SK-N-SH (cell line): ENCODE measurements at regions not wholly inside any gene's neighbourhood (a gene's known extent, or its start where the extent isn't known, plus 50 kb on each side); places are given as distances from the start of the nearest gene placed in this dataset.

ENCODE experiments used
- CTCF ChIA-PET: fragments of 300-600, 350-600 bp; formaldehyde crosslinking; extraction: SDS; loops from one replicate; lab custom pipeline; 2021; lab: Yijun Ruan, JAX
- POLR2A ChIA-PET: fragments of 350-600 bp; sonication (Branson Sonifier 250); formaldehyde crosslinking; extraction: SDS; loops from one replicate; lab custom pipeline; 2020; ENCODE audit warnings: antibody characterized with exemption, inconsistent platforms; lab: Yijun Ruan, JAX
- DNase-seq: peaks from one replicate; pipeline ENCODE4 v3.0.0; 2012
- H2AFZ ChIP-seq: fragments of 200-600 bp; sonication (generic); 2 replicates; pipeline ENCODE4 v1.8.1; 2016; ENCODE audit warnings: antibody characterized with exemption, mild to moderate bottlenecking, low read depth
- H3F3A ChIP-seq: fragments of 200-600 bp; sonication (generic); replicated peaks from 2 replicates; pipeline ENCODE3; 2016; ENCODE audit warnings: antibody characterized with exemption, mild to moderate bottlenecking; ENCODE audit not compliant: insufficient read depth
- H3K27ac ChIP-seq, 2 experiments: fragments of 200-500 bp in 1 of 2; fragments of 200-600 bp in 1 of 2; sonication (Bioruptor generic) in 1 of 2; sonication (generic), shearing (Covaris generic) in 1 of 2; 2 replicates each; pipeline versions ENCODE4 v1.5.1 to v1.6.1; 2014 to 2016; ENCODE audit warnings: low read depth in 2 of 2, inconsistent platforms in 1 of 2, low read length in 1 of 2, mild to moderate bottlenecking in 1 of 2, mixed read lengths in 1 of 2
- H3K27me3 ChIP-seq: fragments of 200-600 bp; sonication (generic), shearing (Covaris generic); 2 replicates; pipeline ENCODE4 v1.6.1; 2016; ENCODE audit warnings: mixed run types; ENCODE audit not compliant: insufficient read depth
- H3K36me3 ChIP-seq, 2 experiments: fragments of 200-500 bp in 1 of 2; fragments of 200-600 bp in 1 of 2; sonication (Bioruptor generic) in 1 of 2; sonication (generic) in 1 of 2; replicated peaks in 1 of 2; 2 replicates each; pipeline versions ENCODE3 to v1.5.1; 2014 to 2016; ENCODE audit warnings: low read length in 1 of 2, mild to moderate bottlenecking in 1 of 2; ENCODE audit not compliant: insufficient read depth in 2 of 2, control insufficient read depth in 1 of 2
- H3K4me1 ChIP-seq, 2 experiments: fragments of 200-500 bp in 1 of 2; fragments of 200-600 bp in 1 of 2; sonication (Bioruptor generic) in 1 of 2; sonication (generic), shearing (Covaris generic) in 1 of 2; 2 replicates each; pipeline versions ENCODE4 v1.5.1 to v1.6.1; 2014 to 2016; ENCODE audit warnings: low read depth in 1 of 2, low read length in 1 of 2, mixed run types in 1 of 2; ENCODE audit not compliant: insufficient read depth in 2 of 2, control insufficient read depth in 1 of 2
- H3K4me2 ChIP-seq: fragments of 200-600 bp; sonication (generic), shearing (Covaris generic); 2 replicates; pipeline ENCODE4 v1.6.1; 2017; ENCODE audit warnings: mixed run types
- H3K4me3 ChIP-seq, 2 experiments: fragments of 200-500 bp in 1 of 2; fragments of 200-600 bp in 1 of 2; sonication (Bioruptor generic) in 1 of 2; sonication (generic), shearing (Covaris generic) in 1 of 2; 2 replicates each; pipeline versions ENCODE4 v1.5.1 to v1.8.1; 2014 to 2016; ENCODE audit warnings: low read depth in 2 of 2, inconsistent platforms in 1 of 2, low read length in 1 of 2, mild to moderate bottlenecking in 1 of 2, mixed read lengths in 1 of 2, moderate library complexity in 1 of 2
- H3K79me2 ChIP-seq: fragments of 200-600 bp; sonication (generic); 2 replicates; pipeline ENCODE4 v1.8.1; 2017; ENCODE audit warnings: mild to moderate bottlenecking; ENCODE audit not compliant: insufficient read depth
- H3K9ac ChIP-seq: fragments of 200-600 bp; sonication (generic); 2 replicates; pipeline ENCODE4 v1.6.1; 2017; ENCODE audit warnings: mixed run types
- H3K9me2 ChIP-seq: fragments of 200-600 bp; sonication (generic); 2 replicates; pipeline ENCODE4 v1.6.1; 2017; ENCODE audit warnings: mixed run types
- H3K9me3 ChIP-seq: fragments of 200-600 bp; sonication (generic); 2 replicates; pipeline ENCODE4 v1.6.1; 2017; ENCODE audit warnings: mixed run types, mild to moderate bottlenecking, moderate library complexity
- H4K20me1 ChIP-seq: fragments of 200-600 bp; sonication (generic); 2 replicates; pipeline ENCODE4 v1.6.1; 2017; ENCODE audit warnings: mild to moderate bottlenecking, mixed run types; ENCODE audit not compliant: insufficient read depth
- FOSL2 ChIP-seq: IDR thresholded peaks from 2 replicates; pipeline ENCODE4 v1.4.0; 2012; ENCODE audit warnings: low read depth, mild to moderate bottlenecking, moderate library complexity, borderline replicate concordance
- FOXM1 ChIP-seq: IDR thresholded peaks from 2 replicates; pipeline ENCODE4 v1.4.0; 2012; ENCODE audit warnings: low read depth, mild to moderate bottlenecking
- GABPA ChIP-seq: IDR thresholded peaks from 2 replicates; pipeline ENCODE4 v1.4.0; 2012; ENCODE audit warnings: low read depth, mild to moderate bottlenecking
- IRF3 ChIP-seq: fragments of 150-350 bp; IDR thresholded peaks from 2 replicates; pipeline ENCODE4 v1.6.1; 2016; ENCODE audit warnings: mild to moderate bottlenecking, low read depth, low read length
- MAX ChIP-seq: IDR thresholded peaks from 2 replicates; pipeline ENCODE4 v1.4.0; 2012; ENCODE audit warnings: low read depth
- MEF2A ChIP-seq: IDR thresholded peaks from 2 replicates; pipeline ENCODE4 v1.4.0; 2012; ENCODE audit warnings: low read depth, borderline replicate concordance
- NFIC ChIP-seq: IDR thresholded peaks from 2 replicates; pipeline ENCODE4 v1.4.0; 2012; ENCODE audit warnings: borderline replicate concordance
- POLR2AphosphoS5 ChIP-seq: IDR thresholded peaks from 2 replicates; pipeline ENCODE4 v1.6.1; 2012; ENCODE audit warnings: low read depth, low read length
- RFX5 ChIP-seq: IDR thresholded peaks from 2 replicates; pipeline ENCODE4 v1.6.1; 2012; ENCODE audit warnings: mild to moderate bottlenecking, improper control_type of control experiment, low read length
- RXRA ChIP-seq: IDR thresholded peaks from 2 replicates; pipeline ENCODE4 v1.4.0; 2012; ENCODE audit warnings: low read depth, mild to moderate bottlenecking, borderline replicate concordance
- SIN3A ChIP-seq: IDR thresholded peaks from 2 replicates; pipeline ENCODE4 v1.6.1; 2012; ENCODE audit warnings: low read depth, mild to moderate bottlenecking, low read length, moderate library complexity, borderline replicate concordance
- SMC3 ChIP-seq: IDR thresholded peaks from 2 replicates; pipeline ENCODE4 v1.6.1; 2012; ENCODE audit warnings: low read depth, low read length, improper control_type of control experiment
- TAF1 ChIP-seq: IDR thresholded peaks from 2 replicates; pipeline ENCODE4 v1.6.1; 2012; ENCODE audit warnings: low read depth, mild to moderate bottlenecking, low read length, moderate library complexity, borderline replicate concordance
- TCF12 ChIP-seq: IDR thresholded peaks from 2 replicates; pipeline ENCODE4 v1.4.0; 2012
- USF1 ChIP-seq: IDR thresholded peaks from 2 replicates; pipeline ENCODE4 v1.4.0; 2012; ENCODE audit warnings: low read depth, borderline replicate concordance
- YY1 ChIP-seq: IDR thresholded peaks from 2 replicates; pipeline ENCODE4 v1.4.0; 2012; ENCODE audit warnings: low read depth, mild to moderate bottlenecking
- ZBTB33 ChIP-seq: IDR thresholded peaks from 2 replicates; pipeline ENCODE4 v1.4.0; 2012; ENCODE audit warnings: low read depth, borderline replicate concordance
- WGBS: methylation state at CpG from one replicate; pipeline ENCODE4 v1.1.6; 2017; ENCODE audit warnings: low lambda C conversion rate; 5-methylcytosine and 5-hydroxymethylcytosine counted together

GRCh38 chr7:25062380-25062779, 62.7 kb downstream of the CYCS start (continued):
- no peak for TF ChIP-seq FOXM1
- TF ChIP-seq SIN3A, result no peak
- TF ChIP-seq TCF12, result no peak

GRCh38 chr7:25060487-25061055, 64.5 kb downstream of the CYCS start:
- no peak overlapping the region for H3K4me2 ChIP-seq
- TF ChIP-seq IRF3, result no peak
- TF ChIP-seq NFIC, result no peak
- TF ChIP-seq MEF2A, result no peak
- TF ChIP-seq USF1, result no peak
- no peak for TF ChIP-seq MAX
- no peak for TF ChIP-seq FOXM1
- no peak for TF ChIP-seq RFX5
- TF ChIP-seq GABPA, result no peak
- TF ChIP-seq RXRA, result no peak
- no peak for TF ChIP-seq TCF12
- no peak for TF ChIP-seq YY1
- no peak for TF ChIP-seq FOSL2
- TF ChIP-seq TAF1, result no peak
- TF ChIP-seq ZBTB33, result no peak
- TF ChIP-seq POLR2AphosphoS5, result no peak
- no peak for TF ChIP-seq SMC3
- no peak for DNase-seq
- H3K27ac ChIP-seq, result no peak overlapping the region
- H3K4me1 ChIP-seq, result peaks cover 0 to 6% of the 10 kb centered on the region in 2 experiments; a peak in 1 of 4 replicates
- CTCF ChIA-PET, result interaction anchor here (0.6 to 2.2 kb wide), 10 partner anchors 9 to 261 kb away, joined by 3 to 14 read pairs (median 3); no protein-coding TSS in a partner anchor
- H3K4me3 ChIP-seq, result no peak overlapping the region
- POLR2A ChIA-PET, result no interaction called here
- H4K20me1 ChIP-seq, result no peaks in the 10 kb centered on the region
- no peaks in the 10 kb centered on the region for H3K36me3 ChIP-seq
- no peak overlapping the region for H2AFZ ChIP-seq
- WGBS, result 88% methylated on average over 17 of the region's 17 CpGs
- H3K9me3 ChIP-seq, result no peaks in the 10 kb centered on the region
- no peaks in the 10 kb centered on the region for H3K79me2 ChIP-seq
- H3K9ac ChIP-seq, result no peak overlapping the region
- H3F3A ChIP-seq, result no peaks in the 10 kb centered on the region
- no peaks in the 10 kb centered on the region for H3K9me2 ChIP-seq
- H3K27me3 ChIP-seq, result no peaks in the 10 kb centered on the region
